ENCODE measurements at regions not wholly inside any gene's neighbourhood (a gene's known extent, or its start where the extent isn't known, plus 50 kb on each side); places are given as distances from the start of the nearest gene placed in this dataset.
A peak's percentile ranks its signal among the peaks of the same experiment; 100 is the strongest.

DNA sequence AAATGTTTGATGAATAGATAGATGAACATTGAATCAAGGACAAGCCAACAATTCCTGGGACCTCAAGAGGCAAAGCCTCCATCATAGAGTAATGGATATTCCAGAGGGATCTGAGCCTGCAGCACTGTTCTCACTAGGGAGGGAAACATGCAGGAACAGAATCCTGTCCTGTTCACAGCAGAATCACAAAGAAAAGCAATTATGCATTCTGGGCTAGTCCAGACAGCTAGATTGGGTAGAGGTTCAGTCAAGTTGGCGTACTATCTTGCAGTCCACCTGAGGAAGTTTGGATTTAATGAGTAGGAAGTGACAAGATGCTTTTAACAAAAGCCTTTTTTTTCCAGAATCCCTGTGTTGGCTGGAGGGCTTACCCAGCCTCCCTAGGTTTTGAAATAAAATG, 314.5 kb upstream of the SEMA6D start:
- no peak for DNase-seq (ENCODE audit: low read depth)

DNA sequence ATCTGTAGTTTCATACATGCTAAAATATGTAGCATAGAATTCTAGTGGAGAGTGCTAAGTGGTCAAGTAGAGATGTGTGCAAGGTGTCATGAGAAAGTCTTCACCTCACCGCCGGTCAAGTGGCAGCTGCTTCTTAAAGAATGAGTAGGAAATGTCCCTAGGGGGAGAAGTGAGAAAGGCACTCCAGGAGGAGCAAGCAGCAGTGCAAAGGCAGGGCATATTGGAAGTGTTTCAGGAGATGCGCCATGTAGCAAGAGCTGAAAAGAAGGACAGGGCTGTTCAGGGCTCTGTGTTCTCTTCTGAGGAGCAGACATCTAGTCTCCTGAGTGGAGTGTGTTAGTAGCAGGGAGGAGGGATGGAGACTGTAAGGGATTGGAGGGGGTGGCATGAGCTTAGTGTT, 312.4 kb upstream of the SEMA6D start:
- no peak for DNase-seq (ENCODE audit: low read depth)

DNA sequence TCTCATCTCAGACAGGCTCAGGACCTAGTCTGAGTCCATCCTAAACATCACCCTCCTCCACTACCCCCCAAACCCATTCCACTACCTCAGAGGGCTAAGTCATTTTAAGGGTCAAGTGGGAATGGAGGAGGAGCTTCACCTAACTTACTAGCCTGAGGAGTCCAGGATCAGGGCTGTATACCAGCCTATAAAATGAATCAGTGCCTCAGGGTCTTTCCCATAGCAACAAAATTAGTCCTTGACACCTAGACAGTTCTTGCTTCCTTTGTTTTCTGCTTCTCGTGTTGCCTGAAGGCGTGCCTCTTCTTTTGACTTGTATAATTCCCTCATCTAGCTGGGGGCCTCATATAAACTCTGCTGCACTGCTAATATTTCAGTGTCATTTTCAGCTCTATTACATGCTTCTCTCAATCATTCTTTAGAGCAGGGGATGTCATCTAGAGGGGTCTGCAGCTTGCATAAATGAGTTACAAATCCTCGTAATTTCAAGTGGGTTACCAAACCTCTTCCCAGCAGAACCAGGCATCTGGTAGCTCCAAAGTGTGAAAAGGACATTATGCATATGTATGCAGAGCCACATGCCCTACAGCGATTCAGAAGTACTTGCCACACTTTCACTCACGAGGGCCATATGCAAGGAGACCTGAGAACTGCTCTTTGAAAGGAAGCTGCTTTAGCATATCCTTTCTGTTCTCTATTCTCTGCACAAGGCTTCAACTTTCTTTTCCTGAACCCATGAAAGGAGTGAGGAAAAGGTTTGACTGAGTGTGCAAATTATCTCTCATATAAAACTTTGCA, 311.7 kb upstream of the SEMA6D start:
- no peak for DNase-seq (ENCODE audit: low read depth)

DNA sequence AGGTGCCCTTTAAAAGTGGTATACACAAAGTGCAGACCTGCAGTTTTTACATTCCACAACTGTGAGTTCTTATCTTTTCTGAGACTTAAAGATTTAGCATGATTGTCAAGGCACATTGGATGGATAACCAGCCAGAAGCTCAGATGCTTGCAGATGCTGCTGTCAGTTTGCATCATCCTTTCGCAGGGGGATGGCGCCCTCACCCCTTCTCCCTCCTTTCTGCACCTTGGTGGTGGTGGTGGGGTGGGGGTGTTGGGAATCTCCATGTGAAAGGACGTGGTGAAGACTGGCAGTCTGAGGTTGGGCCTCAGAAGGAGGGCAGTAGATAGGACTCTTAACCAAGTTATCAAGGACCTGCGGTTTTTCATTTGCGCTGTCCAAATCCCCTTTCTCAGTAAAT, 309.6 kb upstream of the SEMA6D start:
- no peak for DNase-seq (ENCODE audit: low read depth)

DNA sequence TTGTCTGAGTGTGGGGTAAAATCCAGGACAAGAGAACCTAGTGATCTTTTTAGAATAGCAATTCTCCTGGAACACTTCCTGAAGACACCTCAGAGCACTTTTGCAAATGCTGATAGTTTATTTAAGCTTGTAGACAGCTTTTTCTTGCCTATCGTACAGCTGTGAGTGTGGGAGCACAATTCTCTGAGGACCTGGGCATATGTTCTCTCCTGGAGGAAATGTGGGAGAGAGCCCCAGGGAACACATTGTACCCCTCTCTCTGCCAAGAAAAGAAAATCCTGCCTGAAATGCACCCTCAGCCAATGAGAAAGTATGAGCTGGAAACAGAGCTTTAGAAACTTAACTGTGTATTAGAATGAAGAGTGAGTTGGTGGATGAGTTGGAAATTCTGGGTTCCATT, 308.3 kb upstream of the SEMA6D start:
- no peak for DNase-seq (ENCODE audit: low read depth)

DNA sequence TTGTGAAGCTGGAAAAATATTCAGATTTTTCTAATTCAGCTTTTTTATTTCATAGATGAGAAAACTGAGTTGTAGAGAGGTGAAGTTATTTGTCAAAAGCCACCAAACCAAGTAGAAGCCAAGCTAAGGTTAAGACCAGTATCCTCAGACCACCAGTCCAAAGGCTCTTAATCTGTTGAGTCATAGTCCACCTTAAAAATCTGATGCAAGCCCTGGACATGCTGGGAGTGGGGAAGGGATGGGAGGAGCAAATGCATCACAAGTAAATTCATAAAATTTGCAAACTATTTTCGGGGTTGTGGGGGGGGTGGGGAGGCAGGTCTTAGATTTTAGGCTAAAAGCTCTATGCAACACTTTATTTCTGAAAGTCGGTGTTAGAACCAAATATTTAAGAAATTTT, 307.7 kb upstream of the SEMA6D start:
- no peak for DNase-seq (ENCODE audit: low read depth)

DNA sequence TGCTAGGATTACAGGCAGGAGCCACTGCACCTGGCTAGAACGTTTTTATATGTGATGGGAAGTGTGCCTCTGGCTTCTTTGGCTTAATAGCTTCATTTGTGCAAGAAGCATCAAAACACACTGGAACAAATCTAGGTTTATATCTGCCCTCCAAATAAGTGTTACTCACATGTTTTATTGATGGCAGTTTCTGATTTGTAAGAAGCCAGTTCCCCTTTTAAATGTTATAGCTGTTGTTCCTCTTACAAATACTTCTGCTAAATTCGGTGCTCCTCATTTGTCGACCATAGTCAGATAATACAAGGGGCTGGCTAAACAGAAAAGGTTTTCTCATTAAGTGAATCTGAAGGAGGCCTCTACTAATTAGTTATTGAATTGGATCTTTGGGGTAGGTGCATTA, 307.1 kb upstream of the SEMA6D start:
- no peak for DNase-seq (ENCODE audit: low read depth)

DNA sequence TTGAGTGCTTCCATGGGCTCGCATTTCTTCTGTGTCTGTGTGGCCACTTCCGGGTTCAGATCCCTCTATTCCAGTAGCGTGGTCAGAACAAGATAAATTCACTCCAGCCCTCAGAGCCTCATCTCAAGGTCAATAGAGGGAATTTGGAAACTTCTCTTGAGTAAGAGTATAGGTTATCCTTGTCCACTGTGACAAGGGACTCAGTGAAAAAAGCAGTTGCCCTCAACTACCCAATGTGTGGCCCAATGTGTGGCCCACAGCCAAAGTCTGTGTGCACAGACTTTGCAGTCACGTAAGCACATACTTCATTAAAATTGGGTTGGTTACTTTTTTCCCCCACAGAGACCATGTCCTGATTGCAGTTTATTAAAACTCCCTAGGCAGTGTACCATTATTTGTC, 305.6 kb upstream of the SEMA6D start:
- DNase-seq (ENCODE audit: low read depth) = no peak

DNA sequence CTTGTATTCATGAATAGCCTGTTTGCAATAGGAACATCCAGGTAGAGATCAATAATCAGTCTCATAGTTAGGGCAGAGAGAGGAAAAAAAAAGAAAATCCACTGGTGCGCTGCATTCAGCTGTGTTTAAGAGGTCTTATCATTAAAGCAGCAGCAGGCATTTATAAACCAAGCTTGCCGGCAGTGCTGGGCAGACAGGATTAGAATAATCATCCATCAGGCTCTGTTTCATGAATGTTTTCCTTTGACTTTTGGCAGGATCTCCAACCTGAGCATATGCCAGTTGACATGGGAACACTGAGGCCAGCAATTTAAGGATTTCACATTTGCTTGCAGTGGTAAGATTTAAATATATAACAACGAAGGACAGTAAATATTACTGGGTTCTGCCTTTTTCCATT, 305.2 kb upstream of the SEMA6D start:
- no peak for DNase-seq (ENCODE audit: low read depth)

DNA sequence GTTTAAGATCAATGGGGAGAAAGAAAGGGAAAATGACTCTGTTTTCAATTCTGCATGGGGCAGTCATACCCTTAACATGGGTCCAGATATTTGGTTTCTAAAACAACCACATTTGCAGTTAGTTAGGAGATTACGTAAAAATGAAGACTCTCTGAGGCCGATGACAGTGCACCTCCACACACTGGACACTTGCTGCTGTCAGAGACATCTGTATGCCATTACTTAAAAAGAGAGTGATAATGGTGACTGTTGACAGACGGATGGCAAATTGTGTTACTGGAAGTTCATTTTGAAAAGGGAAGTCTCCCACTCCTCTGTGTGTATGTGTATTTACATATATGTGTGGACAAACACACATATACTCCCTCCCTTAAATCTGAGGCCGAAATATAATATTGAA, 304.5 kb upstream of the SEMA6D start:
- DNase-seq (ENCODE audit: low read depth) = no peak

DNA sequence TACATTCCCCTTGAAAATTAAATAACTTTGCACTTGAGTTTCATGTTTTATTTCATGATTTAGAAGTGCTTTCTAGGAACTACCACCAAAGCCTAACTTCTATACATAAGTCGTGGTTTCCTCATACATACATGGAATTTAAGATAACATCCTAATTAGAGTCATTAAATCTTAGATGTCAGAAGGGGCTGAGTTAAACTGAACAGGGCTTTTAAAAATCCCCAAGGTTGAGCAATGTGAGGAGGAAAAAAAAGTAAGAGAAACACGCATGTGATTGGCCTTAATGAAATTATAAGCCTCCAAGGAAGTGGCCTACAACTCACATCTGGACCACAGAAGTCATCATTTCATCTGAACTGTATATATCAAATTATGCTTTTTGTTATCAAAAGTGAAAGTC, 303.1 kb upstream of the SEMA6D start:
- no peak for DNase-seq (ENCODE audit: low read depth)

DNA sequence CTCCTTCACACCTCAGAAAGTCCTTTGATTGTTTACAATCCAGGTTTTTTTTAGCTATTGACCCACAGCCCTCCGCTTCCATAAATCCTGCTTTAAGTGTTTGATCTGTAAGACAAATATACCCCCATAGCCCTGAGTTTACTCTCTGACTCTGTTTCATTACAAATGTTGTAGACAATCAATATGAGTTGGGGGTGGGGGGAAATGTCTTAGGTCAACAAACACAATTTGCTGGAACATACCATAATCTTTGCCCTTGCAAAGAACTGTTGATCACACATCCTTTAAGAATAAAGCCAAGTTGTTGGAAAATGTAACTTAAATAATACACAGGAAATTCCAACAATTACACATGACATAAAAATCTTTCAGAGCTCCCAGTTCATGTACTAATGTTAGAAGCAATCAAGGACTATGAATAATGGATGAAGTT, 301.8 kb upstream of the SEMA6D start:
- DNase-seq (ENCODE audit: low read depth) = no peak

DNA sequence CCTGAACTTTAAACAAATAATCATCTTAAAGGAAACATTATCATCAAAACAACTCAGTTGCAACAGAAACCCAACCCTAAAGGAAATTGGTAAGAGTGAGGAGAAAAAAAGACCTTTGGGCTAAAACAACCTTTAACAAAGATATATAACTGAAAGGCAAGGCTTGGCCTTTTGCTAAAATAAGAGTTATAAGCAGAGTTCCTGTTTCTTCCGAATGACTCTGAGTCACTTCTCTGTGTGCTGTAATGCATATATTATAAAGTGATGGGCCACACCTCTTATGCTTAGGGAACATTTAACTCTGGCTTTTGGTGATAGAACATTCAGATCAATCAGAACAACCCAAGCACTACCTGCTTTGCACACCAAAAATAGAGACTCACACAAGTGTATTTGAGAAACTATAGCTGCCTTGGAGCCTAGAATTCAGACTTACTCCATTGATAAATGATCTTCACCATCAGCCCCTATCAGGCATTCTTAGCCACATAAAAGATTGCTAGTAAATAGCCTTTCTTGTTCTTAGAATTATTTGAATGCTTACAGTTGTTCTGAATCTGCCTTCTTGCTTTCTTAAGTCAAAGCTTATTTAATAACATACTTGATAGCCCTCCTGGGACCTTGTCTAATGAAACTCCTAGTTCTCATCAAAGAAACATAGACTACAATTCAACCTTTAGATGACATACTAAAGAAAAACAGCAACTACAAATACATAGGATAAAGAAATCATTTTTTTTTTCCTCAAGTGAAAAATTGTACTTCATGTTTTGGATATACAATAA, 294.2 kb upstream of the SEMA6D start:
- peak; percentile 2 for DNase-seq (ENCODE audit: low read depth)

DNA sequence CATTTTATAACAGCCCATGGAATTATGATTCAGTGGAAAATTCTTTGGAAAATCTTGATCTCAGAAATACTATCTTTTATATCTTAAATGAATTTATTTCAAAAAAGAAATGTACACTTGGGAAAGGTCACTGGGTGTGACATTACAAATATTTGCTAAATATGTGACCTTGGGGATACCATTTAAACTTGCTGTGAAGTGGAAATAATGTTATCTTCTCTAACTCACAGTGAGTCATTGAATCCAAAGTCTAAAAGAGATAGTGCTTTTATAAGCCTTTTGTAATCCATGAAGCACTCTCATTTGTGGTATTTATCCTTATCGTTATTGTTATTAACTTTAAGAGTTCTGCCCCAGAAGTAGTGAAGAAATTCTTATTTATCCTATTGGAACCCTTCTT, 289.8 kb upstream of the SEMA6D start:
- no peak for DNase-seq (ENCODE audit: low read depth)

DNA sequence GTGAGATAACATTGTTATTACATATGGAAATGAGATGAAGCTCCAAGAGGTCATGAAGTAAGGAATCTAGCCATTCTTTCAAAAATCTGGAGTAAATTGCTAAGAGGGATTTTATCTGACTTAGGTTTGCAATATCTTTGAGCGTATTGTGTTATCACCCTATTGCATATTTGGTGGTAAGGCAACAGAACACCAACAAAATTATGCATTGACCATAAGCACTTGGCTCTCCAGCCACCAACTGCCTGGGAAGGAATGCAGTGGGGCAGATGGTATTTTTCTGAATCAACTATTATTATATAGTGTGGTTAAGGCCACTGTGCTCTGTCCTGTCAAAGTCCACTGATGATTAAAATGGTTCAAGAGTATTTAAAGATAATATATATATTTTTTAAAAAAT, 287.9 kb upstream of the SEMA6D start:
- DNase-seq (ENCODE audit: low read depth) = no peak

DNA sequence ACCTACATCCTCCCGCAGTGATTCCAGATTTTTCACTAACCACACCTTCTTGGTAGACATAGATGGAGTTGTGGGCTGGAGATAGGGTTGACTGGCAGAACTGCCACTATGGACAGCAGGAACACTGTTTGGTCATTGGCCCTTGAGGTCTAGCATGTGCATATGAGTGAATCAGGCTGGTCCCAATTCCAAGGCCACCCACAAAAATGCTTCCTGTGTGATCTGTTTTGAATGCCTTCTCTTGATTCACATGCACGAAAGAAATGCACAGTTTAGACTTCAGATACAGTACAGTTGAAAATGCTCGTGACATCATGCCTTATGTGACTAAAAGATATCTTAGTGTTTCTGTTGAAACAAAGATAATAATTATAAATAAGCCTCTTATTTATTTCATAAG, 285.8 kb upstream of the SEMA6D start:
- DNase-seq (ENCODE audit: low read depth) = peak; percentile 69

DNA sequence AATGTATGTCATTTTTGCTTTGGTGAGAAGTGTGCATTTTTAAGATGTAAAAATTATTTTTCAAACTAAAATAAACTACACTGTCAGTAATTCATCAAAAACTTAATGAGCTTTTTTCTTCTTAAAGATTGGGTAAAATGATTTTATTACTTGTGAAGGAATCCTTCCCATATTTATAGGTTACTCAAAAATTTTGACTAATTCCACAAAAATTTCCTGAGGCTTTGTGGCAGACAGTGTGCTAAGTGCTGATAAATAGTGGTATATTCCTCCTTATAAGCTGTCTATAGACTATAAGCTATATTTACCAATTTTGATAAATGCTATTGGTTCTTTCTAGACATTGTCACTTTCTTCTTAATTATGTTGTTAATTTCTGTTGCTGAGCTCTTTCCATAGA, 284.5 kb upstream of the SEMA6D start:
- DNase-seq (ENCODE audit: low read depth) = no peak

DNA sequence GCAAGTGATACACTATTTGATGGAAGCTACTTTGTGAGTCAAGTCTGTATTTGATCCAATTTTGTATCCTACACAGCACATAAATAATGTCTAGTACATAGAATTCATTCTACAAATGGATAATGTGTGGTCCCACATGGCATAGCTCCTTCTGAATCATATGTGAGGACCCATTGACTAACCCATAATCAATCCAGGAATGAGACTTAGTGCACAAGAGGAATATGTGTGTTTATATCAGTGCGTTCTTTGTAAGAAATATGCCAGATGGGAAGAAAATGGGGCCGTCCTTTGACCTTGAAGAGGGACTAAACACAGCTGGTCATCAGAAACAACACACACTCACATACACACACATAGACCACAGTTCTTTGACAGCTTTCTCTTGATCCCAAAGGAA, 282.7 kb upstream of the SEMA6D start:
- peak; percentile 55 for DNase-seq (ENCODE audit: low read depth)

DNA sequence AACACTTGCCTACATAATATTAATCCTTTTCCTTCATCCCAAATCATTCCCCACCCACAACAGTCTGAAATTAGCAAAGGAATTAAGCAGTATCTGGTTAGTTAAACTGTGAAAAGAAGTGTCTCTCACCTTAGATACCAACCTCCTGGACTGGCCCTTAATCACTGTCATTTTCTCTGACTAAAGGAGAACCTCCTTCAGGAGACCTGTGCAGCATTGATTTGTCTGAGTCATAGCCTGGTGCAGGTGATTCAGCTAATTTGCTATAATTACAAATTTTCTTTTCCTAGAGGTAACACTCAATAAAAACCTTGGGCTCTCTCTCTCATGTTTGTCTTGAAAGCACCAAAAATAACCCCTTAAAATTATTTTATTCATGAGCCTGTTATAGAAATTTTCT, 279.8 kb upstream of the SEMA6D start:
- DNase-seq (ENCODE audit: low read depth) = no peak

DNA sequence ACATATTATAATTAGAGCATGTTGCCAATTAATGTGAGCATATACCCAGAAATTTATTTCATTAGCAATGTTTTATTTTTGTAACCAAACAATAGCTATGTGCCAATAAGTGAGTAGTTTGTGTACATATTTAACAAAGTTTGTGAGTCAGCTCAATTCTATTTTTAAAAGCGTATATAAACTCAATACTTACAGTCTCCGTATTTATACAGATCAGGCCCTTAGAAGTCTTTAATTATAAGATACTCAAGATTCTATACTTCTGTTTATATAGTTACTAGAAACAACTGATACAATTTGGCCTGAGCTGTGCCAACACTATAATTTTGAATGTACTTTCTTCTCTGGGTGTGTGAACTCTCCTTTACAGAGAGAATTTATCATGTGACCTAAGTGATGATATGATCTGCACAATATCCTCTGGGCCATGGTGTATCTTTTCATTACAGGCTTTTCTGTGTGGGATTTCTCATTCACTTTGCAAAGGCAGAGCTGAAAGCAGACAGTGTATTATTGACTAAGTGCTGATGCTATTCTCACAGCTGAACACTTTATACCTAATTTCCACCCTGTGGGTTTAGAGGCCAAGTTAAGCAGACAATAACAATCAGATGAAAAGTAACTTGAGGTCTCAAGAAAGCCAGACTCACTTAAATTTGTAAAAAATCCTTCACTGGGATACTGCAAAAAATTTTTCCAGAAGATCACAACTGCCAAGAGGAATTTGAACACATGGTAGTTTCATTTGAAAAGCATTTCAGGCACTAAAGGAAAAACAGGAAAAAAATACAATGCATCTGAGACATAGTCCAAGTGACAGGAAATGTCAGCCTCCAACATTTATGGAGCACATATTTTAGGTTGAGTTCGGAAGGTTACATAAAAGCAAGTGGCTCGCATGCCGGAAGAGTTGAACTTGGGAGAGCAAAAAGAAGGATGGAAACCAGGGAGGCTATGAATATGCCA, 277.9 kb upstream of the SEMA6D start:
- no peak for DNase-seq (ENCODE audit: low read depth)

DNA sequence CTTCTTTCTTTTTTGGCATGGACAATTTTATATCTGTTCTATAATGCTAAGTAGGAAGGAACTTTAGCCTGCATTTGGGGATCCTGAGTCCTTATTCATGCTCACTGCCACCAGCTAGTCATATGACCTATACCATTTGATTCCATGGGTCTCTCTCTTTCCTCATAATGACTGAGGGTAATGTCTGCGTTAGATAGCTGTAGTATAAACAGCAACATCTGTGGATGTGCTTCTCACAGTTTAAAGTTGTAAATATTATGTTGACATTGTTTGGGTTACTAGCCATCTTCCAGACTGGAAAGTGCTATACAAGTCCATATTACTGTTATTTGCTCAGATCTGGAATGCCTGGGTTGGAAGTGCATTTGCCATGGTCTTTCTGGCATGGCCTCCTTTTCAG, 274.9 kb upstream of the SEMA6D start:
- no peak for DNase-seq (ENCODE audit: low read depth)

DNA sequence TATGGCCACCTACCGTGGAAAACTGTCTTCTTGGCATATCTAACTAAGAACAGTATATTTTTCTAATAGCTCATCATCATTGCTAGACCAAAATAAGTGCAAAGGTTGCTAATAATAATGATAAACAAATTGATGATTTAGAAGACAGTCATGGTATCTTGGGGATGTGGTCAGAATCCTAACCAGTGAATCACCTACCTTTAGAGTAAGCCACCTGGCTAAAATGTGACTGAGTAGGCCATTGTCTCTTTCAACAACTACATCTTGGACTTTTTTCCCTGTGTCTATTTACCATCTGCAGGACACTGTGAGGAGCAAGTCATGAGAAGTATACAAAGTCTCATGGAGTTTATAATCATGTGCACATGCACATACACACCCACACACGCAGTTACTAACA, 273.5 kb upstream of the SEMA6D start:
- DNase-seq (ENCODE audit: low read depth) = no peak

Data from RPMI7951 (cell line).